OCI-LY7 (cell line): ENCODE measurements at regions not wholly inside any gene's neighbourhood (a gene's known extent, or its start where the extent isn't known, plus 50 kb on each side); places are given as distances from the start of the nearest gene placed in this dataset.

Source experiments
- BruUV-seq: library from RNA; stranded (reverse); fragments of 400-500 nt; replicated peaks from 2 replicates; lab custom pipeline; 2021; lab: Mats Ljungman, UMichigan
- CTCF ChIA-PET: fragments of 300-600 bp; sonication (Branson Sonifier 250); formaldehyde crosslinking; loops from one replicate; lab custom pipeline; 2022; ENCODE audit warnings: antibody characterized with exemption; ENCODE audit not compliant: unreplicated experiment; lab: Charles Lee
- POLR2A ChIA-PET: fragments of 300-600 bp; sonication (Branson Sonifier 250); formaldehyde crosslinking; loops from one replicate; lab custom pipeline; 2022; ENCODE audit warnings: antibody characterized with exemption; lab: Charles Lee
- DNase-seq: peaks from one replicate; pipeline ENCODE4 v3.0.0-alpha.2; 2015; ENCODE audit warnings: low spot score
- H2AFZ ChIP-seq: fragments of 200-600 bp; sonication (generic), shearing (Covaris generic); 2 replicates; pipeline ENCODE4 v1.6.1; 2014; ENCODE audit warnings: mild to moderate bottlenecking, antibody characterized with exemption, low read length, moderate library complexity
- H3K27ac ChIP-seq: fragments of 200-600 bp; sonication (generic); 2 replicates; pipeline ENCODE4 v1.5.1; 2014; ENCODE audit warnings: mixed run types, low read depth, mild to moderate bottlenecking, moderate library complexity, low read length, inconsistent platforms; ENCODE audit not compliant: poor library complexity, severe bottlenecking
- H3K36me3 ChIP-seq: fragments of 200-600 bp; sonication (generic); 2 replicates; pipeline ENCODE4 v1.6.1; 2014; ENCODE audit warnings: mild to moderate bottlenecking, antibody characterized with exemption, low read length, moderate library complexity, mixed read lengths; ENCODE audit not compliant: insufficient read depth
- H3K4me1 ChIP-seq: fragments of 200-600 bp; sonication (generic); 2 replicates; pipeline ENCODE4 v1.5.1; 2014; ENCODE audit warnings: mild to moderate bottlenecking, low read length; ENCODE audit not compliant: insufficient read depth, poor library complexity, severe bottlenecking
- H3K4me2 ChIP-seq: fragments of 200-600 bp; sonication (generic); 2 replicates; pipeline ENCODE4 v1.6.1; 2014; ENCODE audit warnings: mild to moderate bottlenecking, low read length
- H3K4me3 ChIP-seq: fragments of 200-600 bp; sonication (generic); 2 replicates; pipeline ENCODE4 v1.5.1; 2014; ENCODE audit warnings: mild to moderate bottlenecking, low read depth, low read length; ENCODE audit not compliant: poor library complexity, severe bottlenecking
- H3K79me2 ChIP-seq: fragments of 200-600 bp; sonication (generic); 2 replicates; pipeline ENCODE4 v1.6.1; 2016; ENCODE audit warnings: low read depth, mild to moderate bottlenecking, low read length, moderate library complexity, mixed read lengths; ENCODE audit not compliant: insufficient read depth
- H3K9me2 ChIP-seq: fragments of 200-600 bp; sonication (generic); 2 replicates; pipeline ENCODE4 v1.6.1; 2016; ENCODE audit warnings: mild to moderate bottlenecking, low read length, mixed read lengths; ENCODE audit not compliant: insufficient read depth
- H3K9me3 ChIP-seq: fragments of 200-600 bp; sonication (generic); 2 replicates; pipeline ENCODE4 v1.6.1; 2014; ENCODE audit warnings: mild to moderate bottlenecking, mixed run types, low read length, mixed read lengths
- H4K20me1 ChIP-seq: fragments of 200-600 bp; sonication (generic); 2 replicates; pipeline ENCODE4 v1.6.1; 2014; ENCODE audit warnings: mild to moderate bottlenecking, antibody characterized with exemption, low read length, moderate library complexity, mixed read lengths; ENCODE audit not compliant: insufficient read depth
- EZH2phosphoT487 ChIP-seq: fragments of 200-600 bp; sonication (generic); IDR thresholded peaks from 2 replicates; pipeline ENCODE4 v1.6.1; 2018; ENCODE audit warnings: low read depth, borderline replicate concordance, mild to moderate bottlenecking, mixed run types, antibody characterized with exemption, low read length, moderate library complexity, mixed read lengths
- intact Hi-C: fragments of 100-400 bp; cut with micrococcal nuclease; formaldehyde crosslinking; loops from one replicate; pipeline ENCODE4 v1.10.0; 2022; ENCODE audit not compliant: unreplicated experiment
- TF ChIP-seq, protein P1 (sequence below): fragments of 200-600 bp; sonication (generic); conservative IDR thresholded peaks from 2 replicates; pipeline ENCODE4 v1.5.1; 2014; ENCODE audit warnings: mild to moderate bottlenecking, antibody characterized with exemption, low read length, moderate library complexity, mixed read lengths

- POLR2A ChIA-PET, result no interaction called here
Measured at GRCh38 chr6:43896329-43897255, 126.6 kb downstream of the VEGFA start.

GRCh38 chr6:43895656-43896328 lies 125.8 kb downstream of the VEGFA start:
- ChIA-PET POLR2A (interaction anchor here (0.6 kb wide), 1 partner anchor 358 kb away, joined by 4 read pairs; no protein-coding TSS in a partner anchor), CTCF (no interaction called here)
- Histone ChIP-seq H3K4me1 (no peaks in the 10 kb centered on the region), H4K20me1 (no peaks in the 10 kb centered on the region), H3K9me3 (no peaks in the 10 kb centered on the region), H3K79me2 (no peaks in the 10 kb centered on the region), H3K4me2 (no peak overlapping the region), H2AFZ (no peak overlapping the region), H3K27ac (no peak overlapping the region), H3K36me3 (no peaks in the 10 kb centered on the region), H3K4me3 (no peak overlapping the region), H3K9me2 (no peaks in the 10 kb centered on the region)
- intact Hi-C loops, result no loop called here
- BruUV-seq, result no TSS peak
- no peak for TF ChIP-seq EZH2phosphoT487
- TF ChIP-seq, protein P1, sequence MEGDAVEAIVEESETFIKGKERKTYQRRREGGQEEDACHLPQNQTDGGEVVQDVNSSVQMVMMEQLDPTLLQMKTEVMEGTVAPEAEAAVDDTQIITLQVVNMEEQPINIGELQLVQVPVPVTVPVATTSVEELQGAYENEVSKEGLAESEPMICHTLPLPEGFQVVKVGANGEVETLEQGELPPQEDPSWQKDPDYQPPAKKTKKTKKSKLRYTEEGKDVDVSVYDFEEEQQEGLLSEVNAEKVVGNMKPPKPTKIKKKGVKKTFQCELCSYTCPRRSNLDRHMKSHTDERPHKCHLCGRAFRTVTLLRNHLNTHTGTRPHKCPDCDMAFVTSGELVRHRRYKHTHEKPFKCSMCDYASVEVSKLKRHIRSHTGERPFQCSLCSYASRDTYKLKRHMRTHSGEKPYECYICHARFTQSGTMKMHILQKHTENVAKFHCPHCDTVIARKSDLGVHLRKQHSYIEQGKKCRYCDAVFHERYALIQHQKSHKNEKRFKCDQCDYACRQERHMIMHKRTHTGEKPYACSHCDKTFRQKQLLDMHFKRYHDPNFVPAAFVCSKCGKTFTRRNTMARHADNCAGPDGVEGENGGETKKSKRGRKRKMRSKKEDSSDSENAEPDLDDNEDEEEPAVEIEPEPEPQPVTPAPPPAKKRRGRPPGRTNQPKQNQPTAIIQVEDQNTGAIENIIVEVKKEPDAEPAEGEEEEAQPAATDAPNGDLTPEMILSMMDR, result no peak
- DNase-seq, result no peak

More at GRCh38 chr6:43896329-43897255, 126.6 kb downstream of the VEGFA start:
- no peak for DNase-seq
- Histone ChIP-seq H3K9me2 (no peaks in the 10 kb centered on the region), H3K4me3 (no peak overlapping the region), H3K4me2 (no peak overlapping the region), H3K79me2 (no peaks in the 10 kb centered on the region), H4K20me1 (no peaks in the 10 kb centered on the region), H2AFZ (no peak overlapping the region), H3K36me3 (no peaks in the 10 kb centered on the region), H3K4me1 (no peaks in the 10 kb centered on the region), H3K27ac (no peak overlapping the region), H3K9me3 (no peaks in the 10 kb centered on the region)
- intact Hi-C loops, result no loop called here
- TF ChIP-seq EZH2phosphoT487, result no peak
- TF ChIP-seq, protein P1, result no peak
- no TSS peak for BruUV-seq
- CTCF ChIA-PET, result no interaction called here
